ENCODE measurements at regions not wholly inside any gene's neighbourhood (a gene's known extent, or its start where the extent isn't known, plus 50 kb on each side); places are given as distances from the start of the nearest gene placed in this dataset.

GRCh38 chr13:66001140-66001539, 1229.0 kb downstream of the PCDH9 start:
- TF ChIP-seq CTCF (IDR thresholded peaks at IDR 0.05) (no peak), POLR2AphosphoS5 (IDR thresholded peaks at IDR 0.05) (no peak), POLR2A (IDR thresholded peaks at IDR 0.05; ENCODE audit: low read depth) (no peak), EP300 (IDR thresholded peaks at IDR 0.05) (no peak)

All from esophagus muscularis mucosa (tissue), 4 donors.